Breast epithelium (tissue), 4 donors: ENCODE measurements at regions not wholly inside any gene's neighbourhood (a gene's known extent, or its start where the extent isn't known, plus 50 kb on each side); places are given as distances from the start of the nearest gene placed in this dataset.

Experiments used
- DNase-seq, 2 donors: peaks; one replicate each; pipeline ENCODE4 v3.0.0-alpha.2; 2019; ENCODE audit warnings: low spot score in 2 of 2
- H3K27ac ChIP-seq, 2 donors: fragments of 200-600 bp; sonication (generic) in 1 of 2; one replicate each; pipeline ENCODE4 v1.5.1; 2016 to 2019; ENCODE audit warnings: mild to moderate bottlenecking in 1 of 2
- H3K27me3 ChIP-seq, 2 donors: fragments of 200-600 bp; sonication (generic) in 1 of 2; one replicate each; pipeline versions ENCODE4 v1.5.1 to v1.6.0; 2017 to 2019; ENCODE audit warnings: control low read depth in 1 of 2, mild to moderate bottlenecking in 1 of 2
- H3K36me3 ChIP-seq: fragments of 200-600 bp; one replicate; pipeline ENCODE4 v1.5.1; 2019
- H3K4me1 ChIP-seq, 2 donors: fragments of 200-600 bp; sonication (generic); one replicate each; pipeline ENCODE4 v1.5.1; 2016 to 2019; ENCODE audit warnings: control low read depth in 1 of 2
- H3K4me3 ChIP-seq, 3 donors: fragments of 200-600 bp; sonication (generic); 1 replicate in 2 of 3; 2 replicates in 1 of 3; pipeline ENCODE4 v1.5.1; 2016 to 2019; ENCODE audit warnings: mild to moderate bottlenecking in 3 of 3, moderate library complexity in 2 of 3
- H3K9me3 ChIP-seq, 2 donors: fragments of 200-600 bp; sonication (generic) in 1 of 2; one replicate each; pipeline ENCODE4 v1.5.1; 2016 to 2019; ENCODE audit warnings: control low read depth in 1 of 2
- POLR2A ChIP-seq: fragments of 450-650 bp; IDR thresholded peaks from one replicate; pipeline ENCODE4 v1.6.1; 2016; ENCODE audit warnings: antibody characterized with exemption, mild to moderate bottlenecking, moderate library complexity
- POLR2AphosphoS5 ChIP-seq, 3 donors: sonication (generic); formaldehyde crosslinking; IDR thresholded peaks; one replicate each; pipeline ENCODE4 v1.6.1; 2017; ENCODE audit warnings: antibody characterized with exemption in 3 of 3
- intact Hi-C: fragments of 100-400 bp; cut with DNase I; formaldehyde crosslinking; loops from one replicate; pipeline ENCODE4 v1.15.1; 2023; ENCODE audit warnings: low total_unique reads
- TF ChIP-seq, protein P1 (sequence below), 3 donors: fragments of 450-650 bp; IDR thresholded peaks; one replicate each; pipeline ENCODE4 v1.5.1; 2016 to 2017; ENCODE audit warnings: antibody characterized with exemption in 3 of 3, mild to moderate bottlenecking in 3 of 3, moderate library complexity in 3 of 3

DNA sequence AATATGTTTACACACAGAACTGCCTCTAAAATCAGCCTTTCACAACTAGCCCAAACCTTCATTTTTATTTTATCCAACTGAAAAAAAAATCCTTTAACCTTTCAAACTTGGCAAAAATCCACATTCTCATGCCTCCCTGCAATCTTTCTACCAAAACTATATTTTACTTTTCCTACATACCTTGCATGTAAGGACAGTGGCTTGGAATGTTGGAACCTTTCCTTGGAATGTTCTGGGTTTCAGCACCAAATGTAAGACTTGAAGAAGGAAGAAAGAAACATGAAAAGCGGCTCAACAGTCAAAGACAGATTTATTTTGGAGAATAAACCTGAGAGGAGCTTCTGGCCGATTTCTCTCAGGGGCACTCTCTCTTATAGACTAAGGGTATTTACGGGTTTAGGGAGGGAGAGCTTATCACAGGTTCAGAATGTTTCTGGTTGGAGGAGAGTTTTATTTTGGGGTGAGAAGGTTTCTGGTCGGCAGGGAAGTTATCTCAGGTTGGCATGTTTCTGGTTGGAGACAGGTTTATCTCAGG, 79.7 kb downstream of the RRM2 start:
- no peaks in the 10 kb centered on the region for H3K27me3 ChIP-seq
- H3K4me1 ChIP-seq, result no peaks in the 10 kb centered on the region
- intact Hi-C loops, result no loop called here
- no peak for DNase-seq
- no peaks in the 10 kb centered on the region for H3K9me3 ChIP-seq
- no peak overlapping the region for H3K4me3 ChIP-seq
- H3K36me3 ChIP-seq, result no peaks in the 10 kb centered on the region
- no peak overlapping the region for H3K27ac ChIP-seq
- TF ChIP-seq, protein P1, sequence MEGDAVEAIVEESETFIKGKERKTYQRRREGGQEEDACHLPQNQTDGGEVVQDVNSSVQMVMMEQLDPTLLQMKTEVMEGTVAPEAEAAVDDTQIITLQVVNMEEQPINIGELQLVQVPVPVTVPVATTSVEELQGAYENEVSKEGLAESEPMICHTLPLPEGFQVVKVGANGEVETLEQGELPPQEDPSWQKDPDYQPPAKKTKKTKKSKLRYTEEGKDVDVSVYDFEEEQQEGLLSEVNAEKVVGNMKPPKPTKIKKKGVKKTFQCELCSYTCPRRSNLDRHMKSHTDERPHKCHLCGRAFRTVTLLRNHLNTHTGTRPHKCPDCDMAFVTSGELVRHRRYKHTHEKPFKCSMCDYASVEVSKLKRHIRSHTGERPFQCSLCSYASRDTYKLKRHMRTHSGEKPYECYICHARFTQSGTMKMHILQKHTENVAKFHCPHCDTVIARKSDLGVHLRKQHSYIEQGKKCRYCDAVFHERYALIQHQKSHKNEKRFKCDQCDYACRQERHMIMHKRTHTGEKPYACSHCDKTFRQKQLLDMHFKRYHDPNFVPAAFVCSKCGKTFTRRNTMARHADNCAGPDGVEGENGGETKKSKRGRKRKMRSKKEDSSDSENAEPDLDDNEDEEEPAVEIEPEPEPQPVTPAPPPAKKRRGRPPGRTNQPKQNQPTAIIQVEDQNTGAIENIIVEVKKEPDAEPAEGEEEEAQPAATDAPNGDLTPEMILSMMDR (IDR thresholded peaks at IDR 0.05), result no peak
- TF ChIP-seq POLR2AphosphoS5 (IDR thresholded peaks at IDR 0.05), result no peak
- TF ChIP-seq POLR2A, result no peak

DNA sequence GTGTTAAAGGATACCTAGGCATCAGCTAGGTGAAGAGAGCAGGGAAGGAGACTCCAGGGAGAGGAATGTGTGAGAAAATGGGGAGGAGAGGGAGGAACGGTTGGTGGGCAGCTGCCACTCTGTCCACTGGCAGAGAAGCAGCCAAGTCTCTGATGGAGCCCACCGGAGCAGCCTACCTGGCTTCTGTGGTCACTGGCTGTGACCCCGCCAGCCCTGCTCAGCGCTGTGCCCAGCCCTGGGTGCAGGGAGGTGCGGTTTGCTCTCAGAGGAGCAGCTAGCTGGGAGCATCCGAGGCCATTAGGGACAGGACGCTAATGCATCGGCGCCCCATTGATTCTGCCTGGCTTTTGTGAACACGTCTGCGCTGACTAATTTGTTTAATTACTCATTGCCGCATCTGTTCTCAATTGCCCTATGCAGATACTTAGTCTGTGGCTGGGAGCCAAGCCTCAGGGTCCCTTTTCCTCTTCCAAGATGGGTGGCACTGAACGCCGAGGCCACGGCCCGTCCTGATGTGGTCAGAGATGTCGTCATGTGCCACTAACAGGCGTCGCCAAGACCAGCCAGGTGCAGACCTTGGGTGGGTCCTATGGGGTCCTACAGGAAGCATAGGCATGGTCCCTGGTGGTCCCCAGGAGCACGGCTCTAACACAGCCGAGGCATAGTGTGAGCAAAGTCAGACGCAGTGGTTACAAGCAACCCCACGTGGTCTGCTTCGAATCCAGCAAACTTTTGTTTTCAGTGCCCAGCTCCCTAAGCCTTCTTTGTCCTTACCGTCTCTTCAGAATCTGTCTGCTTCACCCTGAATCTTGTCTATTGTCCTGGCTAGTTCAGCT, 82.0 kb downstream of the RRM2 start:
- DNase-seq, result no peak
- intact Hi-C loops, result no loop called here
- Histone ChIP-seq H3K27me3 (no peaks in the 10 kb centered on the region), H3K4me3 (no peak overlapping the region), H3K27ac (no peak overlapping the region), H3K4me1 (no peaks in the 10 kb centered on the region), H3K9me3 (no peaks in the 10 kb centered on the region), H3K36me3 (no peaks in the 10 kb centered on the region)
- TF ChIP-seq POLR2AphosphoS5 (IDR thresholded peaks at IDR 0.05) (no peak), POLR2A (no peak)
- TF ChIP-seq, protein P1 (IDR thresholded peaks at IDR 0.05), result no peak

DNA sequence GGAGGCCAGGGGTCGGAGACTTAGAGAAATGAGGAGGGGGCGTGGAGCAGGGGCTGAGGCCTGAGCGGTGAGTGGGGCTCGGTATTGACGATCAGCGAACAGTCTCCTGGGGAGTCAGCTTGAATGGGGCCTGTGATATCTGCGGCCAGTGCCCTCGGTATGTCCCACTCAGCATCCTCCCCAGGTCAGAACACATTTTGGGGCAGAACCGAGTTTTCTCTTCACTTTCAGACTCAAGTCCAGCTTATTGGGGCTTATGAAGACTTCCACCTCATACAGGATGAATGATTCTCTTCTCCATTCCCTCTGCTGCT, 82.6 kb downstream of the RRM2 start:
- Histone ChIP-seq H3K9me3 (no peaks in the 10 kb centered on the region), H3K4me1 (no peaks in the 10 kb centered on the region), H3K27ac (no peak overlapping the region), H3K27me3 (no peaks in the 10 kb centered on the region), H3K4me3 (no peak overlapping the region), H3K36me3 (no peaks in the 10 kb centered on the region)
- TF ChIP-seq, protein P1 (IDR thresholded peaks at IDR 0.05), result no peak
- no peak for TF ChIP-seq POLR2AphosphoS5 (IDR thresholded peaks at IDR 0.05)
- no peak for TF ChIP-seq POLR2A
- DNase-seq, result no peak
- intact Hi-C loops, result no loop called here

DNA sequence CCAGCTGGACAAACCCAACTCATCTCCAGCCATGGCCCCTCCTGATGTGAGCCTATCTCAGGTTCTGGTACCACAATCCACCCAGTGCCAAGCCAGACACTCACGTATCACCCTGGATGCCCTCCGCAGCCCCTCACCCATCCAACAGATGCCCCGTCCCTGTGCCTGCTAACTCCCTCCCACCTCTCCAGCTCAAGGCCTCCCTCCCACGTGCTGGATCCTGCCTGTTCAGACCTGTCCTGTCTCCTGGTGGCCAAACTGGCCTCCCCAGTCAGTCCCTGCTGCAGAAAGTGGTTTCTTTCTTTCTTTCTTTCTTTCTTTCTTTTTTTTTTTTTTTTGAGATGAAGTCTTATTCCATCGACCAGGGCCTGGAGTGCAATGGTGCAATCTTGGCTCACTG, 86.2 kb downstream of the RRM2 start:
- Histone ChIP-seq H3K27ac (no peak overlapping the region), H3K4me1 (no peaks in the 10 kb centered on the region), H3K9me3 (no peaks in the 10 kb centered on the region), H3K4me3 (no peak overlapping the region), H3K27me3 (no peaks in the 10 kb centered on the region), H3K36me3 (no peaks in the 10 kb centered on the region)
- intact Hi-C loops, result loop anchor here (1.0 kb wide), 1 partner anchor 27 kb away; no protein-coding TSS in a partner anchor
- DNase-seq, result no peak
- no peak for TF ChIP-seq POLR2A
- TF ChIP-seq, protein P1 (IDR thresholded peaks at IDR 0.05), result no peak
- no peak for TF ChIP-seq POLR2AphosphoS5 (IDR thresholded peaks at IDR 0.05)

DNA sequence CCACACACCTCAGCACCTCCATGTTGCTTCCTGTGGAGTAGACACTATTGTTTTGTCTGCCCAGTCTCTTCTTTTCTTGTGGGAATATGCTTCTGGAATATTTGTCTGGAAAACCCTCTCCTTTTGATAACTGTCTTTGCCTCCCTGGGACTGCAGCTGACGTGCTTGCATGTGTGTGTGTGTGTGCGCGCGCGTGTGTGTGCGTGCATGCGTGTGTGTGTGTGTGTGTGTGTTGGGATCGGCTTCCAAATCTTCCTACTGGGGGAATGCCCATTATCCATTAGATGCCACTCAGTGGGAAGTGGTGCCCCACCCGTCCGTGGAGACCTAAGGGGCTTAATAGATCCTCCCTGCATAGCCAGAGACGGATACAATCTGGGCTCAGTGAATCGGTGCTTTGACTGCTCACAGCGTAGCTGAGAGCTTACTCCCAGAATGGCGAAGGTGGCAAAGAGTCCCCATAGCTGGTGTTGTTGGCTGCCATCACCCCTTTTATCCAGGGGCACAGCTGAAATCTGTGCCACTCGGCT, 86.9 kb downstream of the RRM2 start:
- Histone ChIP-seq H3K9me3 (no peaks in the 10 kb centered on the region), H3K4me1 (no peaks in the 10 kb centered on the region), H3K27ac (no peak overlapping the region), H3K4me3 (no peak overlapping the region), H3K27me3 (no peaks in the 10 kb centered on the region), H3K36me3 (no peaks in the 10 kb centered on the region)
- no peak for TF ChIP-seq POLR2A
- TF ChIP-seq, protein P1 (IDR thresholded peaks at IDR 0.05), result no peak
- DNase-seq, result no peak
- intact Hi-C loops, result loop anchor here (1.0 kb wide), 1 partner anchor 28 kb away; no protein-coding TSS in a partner anchor
